ENCODE measurements at regions not wholly inside any gene's neighbourhood (a gene's known extent, or its start where the extent isn't known, plus 50 kb on each side); places are given as distances from the start of the nearest gene placed in this dataset.

GRCh38 chr3:41116851-41117250, 82.5 kb upstream of the CTNNB1 start:
- TF ChIP-seq, protein P1, sequence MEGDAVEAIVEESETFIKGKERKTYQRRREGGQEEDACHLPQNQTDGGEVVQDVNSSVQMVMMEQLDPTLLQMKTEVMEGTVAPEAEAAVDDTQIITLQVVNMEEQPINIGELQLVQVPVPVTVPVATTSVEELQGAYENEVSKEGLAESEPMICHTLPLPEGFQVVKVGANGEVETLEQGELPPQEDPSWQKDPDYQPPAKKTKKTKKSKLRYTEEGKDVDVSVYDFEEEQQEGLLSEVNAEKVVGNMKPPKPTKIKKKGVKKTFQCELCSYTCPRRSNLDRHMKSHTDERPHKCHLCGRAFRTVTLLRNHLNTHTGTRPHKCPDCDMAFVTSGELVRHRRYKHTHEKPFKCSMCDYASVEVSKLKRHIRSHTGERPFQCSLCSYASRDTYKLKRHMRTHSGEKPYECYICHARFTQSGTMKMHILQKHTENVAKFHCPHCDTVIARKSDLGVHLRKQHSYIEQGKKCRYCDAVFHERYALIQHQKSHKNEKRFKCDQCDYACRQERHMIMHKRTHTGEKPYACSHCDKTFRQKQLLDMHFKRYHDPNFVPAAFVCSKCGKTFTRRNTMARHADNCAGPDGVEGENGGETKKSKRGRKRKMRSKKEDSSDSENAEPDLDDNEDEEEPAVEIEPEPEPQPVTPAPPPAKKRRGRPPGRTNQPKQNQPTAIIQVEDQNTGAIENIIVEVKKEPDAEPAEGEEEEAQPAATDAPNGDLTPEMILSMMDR (IDR thresholded peaks at IDR 0.05), result no peak

- TF ChIP-seq, protein P1 (IDR thresholded peaks at IDR 0.05), result no peak
Measured at GRCh38 chr3:41117398-41117870, 81.9 kb upstream of the CTNNB1 start.

- TF ChIP-seq, protein P1 (IDR thresholded peaks at IDR 0.05), result no peak
Measured at GRCh38 chr3:41118461-41119390, 80.6 kb upstream of the CTNNB1 start.

- TF ChIP-seq, protein P1 (IDR thresholded peaks at IDR 0.05), result no peak
Measured at GRCh38 chr3:41120460-41120859, 78.8 kb upstream of the CTNNB1 start.

DNA sequence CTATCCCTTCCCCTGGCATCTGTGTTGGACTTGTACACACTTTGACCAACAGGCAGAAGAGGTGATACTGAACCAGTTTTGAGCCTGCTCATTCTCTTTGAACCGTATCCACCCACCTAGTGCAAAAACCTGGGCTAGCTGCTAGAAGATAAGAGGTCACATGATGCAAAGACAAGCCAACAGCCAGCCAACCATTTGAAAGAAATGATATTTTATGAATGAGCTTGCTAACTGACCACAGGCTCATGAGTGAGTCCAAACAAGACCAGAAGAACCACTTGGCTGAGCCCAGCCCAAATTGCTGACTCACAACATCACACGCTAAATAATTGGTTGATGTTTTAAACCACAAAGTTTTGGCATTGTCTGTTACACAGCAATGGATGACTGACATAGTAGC, 74.0 kb upstream of the CTNNB1 start:
- TF ChIP-seq, protein P1 (IDR thresholded peaks at IDR 0.05), result no peak

- TF ChIP-seq, protein P1 (IDR thresholded peaks at IDR 0.05), result no peak
Measured at GRCh38 chr3:41126472-41126871, 72.8 kb upstream of the CTNNB1 start.

GRCh38 chr3:41126961-41127360, 72.3 kb upstream of the CTNNB1 start:
- TF ChIP-seq, protein P1 (IDR thresholded peaks at IDR 0.05), result no peak

Measured in LNCAP (cell line).